Neural crest cell (in vitro differentiated cells): ENCODE measurements at regions not wholly inside any gene's neighbourhood (a gene's known extent, or its start where the extent isn't known, plus 50 kb on each side); places are given as distances from the start of the nearest gene placed in this dataset.

Experiments
- DNase-seq: peaks from one replicate; pipeline ENCODE4 v3.0.0; 2021; ENCODE audit warnings: low read depth, mixed read lengths, low spot score
- H3K27ac Mint-ChIP-seq: one replicate; pipeline ENCODE4 v1.8.0; 2021; ENCODE audit warnings: mild to moderate bottlenecking, mixed read lengths; ENCODE audit not compliant: unreplicated experiment
- H3K27me3 Mint-ChIP-seq: 2 replicates; pipeline ENCODE4 v1.8.0; 2021; ENCODE audit warnings: low read depth, mild to moderate bottlenecking, mixed read lengths
- H3K36me3 Mint-ChIP-seq: 2 replicates; pipeline ENCODE4 v1.8.0; 2021; ENCODE audit warnings: low read depth, mild to moderate bottlenecking, mixed read lengths
- H3K4me1 Mint-ChIP-seq: 2 replicates; pipeline ENCODE4 v1.8.0; 2021; ENCODE audit warnings: mixed read lengths
- H3K4me3 Mint-ChIP-seq: one replicate; pipeline ENCODE4 v1.8.0; 2021; ENCODE audit warnings: mild to moderate bottlenecking, mixed read lengths
- H3K9me3 Mint-ChIP-seq: 2 replicates; pipeline ENCODE4 v1.8.0; 2021; ENCODE audit warnings: mixed read lengths
- TF ChIP-seq, protein P1 (sequence below): fragments of 200-600 bp; sonication (generic); conservative IDR thresholded peaks from 2 replicates; pipeline ENCODE4 v1.5.0; 2021; ENCODE audit warnings: antibody characterized with exemption, mild to moderate bottlenecking

GRCh38 chr18:64979791-64980190 is 771.0 kb upstream of the CDH7 start:
- H3K4me1 Mint-ChIP-seq: no peaks in the 10 kb centered on the region
- peaks cover 3% of the 10 kb centered on the region for H3K9me3 Mint-ChIP-seq
- H3K27me3 Mint-ChIP-seq: no peaks in the 10 kb centered on the region
- DNase-seq: no peak
- TF ChIP-seq, protein P1, sequence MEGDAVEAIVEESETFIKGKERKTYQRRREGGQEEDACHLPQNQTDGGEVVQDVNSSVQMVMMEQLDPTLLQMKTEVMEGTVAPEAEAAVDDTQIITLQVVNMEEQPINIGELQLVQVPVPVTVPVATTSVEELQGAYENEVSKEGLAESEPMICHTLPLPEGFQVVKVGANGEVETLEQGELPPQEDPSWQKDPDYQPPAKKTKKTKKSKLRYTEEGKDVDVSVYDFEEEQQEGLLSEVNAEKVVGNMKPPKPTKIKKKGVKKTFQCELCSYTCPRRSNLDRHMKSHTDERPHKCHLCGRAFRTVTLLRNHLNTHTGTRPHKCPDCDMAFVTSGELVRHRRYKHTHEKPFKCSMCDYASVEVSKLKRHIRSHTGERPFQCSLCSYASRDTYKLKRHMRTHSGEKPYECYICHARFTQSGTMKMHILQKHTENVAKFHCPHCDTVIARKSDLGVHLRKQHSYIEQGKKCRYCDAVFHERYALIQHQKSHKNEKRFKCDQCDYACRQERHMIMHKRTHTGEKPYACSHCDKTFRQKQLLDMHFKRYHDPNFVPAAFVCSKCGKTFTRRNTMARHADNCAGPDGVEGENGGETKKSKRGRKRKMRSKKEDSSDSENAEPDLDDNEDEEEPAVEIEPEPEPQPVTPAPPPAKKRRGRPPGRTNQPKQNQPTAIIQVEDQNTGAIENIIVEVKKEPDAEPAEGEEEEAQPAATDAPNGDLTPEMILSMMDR: no peak
- no peak overlapping the region for H3K4me3 Mint-ChIP-seq
- H3K27ac Mint-ChIP-seq: no peak overlapping the region
- H3K36me3 Mint-ChIP-seq: no peaks in the 10 kb centered on the region

GRCh38 chr18:64974391-64975125 is 776.3 kb upstream of the CDH7 start:
- Mint-ChIP-seq H3K36me3 (no peaks in the 10 kb centered on the region), H3K4me1 (no peaks in the 10 kb centered on the region), H3K27ac (no peak overlapping the region), H3K4me3 (no peak overlapping the region), H3K9me3 (no peaks in the 10 kb centered on the region), H3K27me3 (no peaks in the 10 kb centered on the region)
- TF ChIP-seq, protein P1: no peak
- no peak for DNase-seq

DNA sequence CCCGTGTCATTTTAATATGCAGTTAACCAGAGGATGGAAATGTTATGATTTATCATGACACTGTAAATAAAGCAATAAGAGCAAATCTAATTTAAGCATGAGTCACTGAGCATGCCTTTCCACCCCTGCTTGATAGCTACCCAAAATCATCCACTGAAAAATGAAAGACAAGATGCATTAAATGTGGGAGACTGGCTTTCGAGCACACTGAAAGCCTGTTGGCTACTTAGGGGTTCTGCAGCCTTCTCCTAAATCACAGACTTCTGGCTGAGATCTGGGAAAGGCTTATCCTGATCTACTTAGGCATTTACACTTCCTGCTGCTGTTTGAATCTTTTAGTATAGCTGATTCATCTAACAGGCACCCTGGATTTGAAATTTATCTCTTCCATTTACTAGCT is 778.3 kb upstream of the CDH7 start:
- Mint-ChIP-seq H3K9me3 (no peaks in the 10 kb centered on the region), H3K4me3 (no peak overlapping the region), H3K27ac (no peak overlapping the region), H3K27me3 (no peaks in the 10 kb centered on the region), H3K36me3 (no peaks in the 10 kb centered on the region), H3K4me1 (no peaks in the 10 kb centered on the region)
- no peak for DNase-seq
- TF ChIP-seq, protein P1: no peak

DNA sequence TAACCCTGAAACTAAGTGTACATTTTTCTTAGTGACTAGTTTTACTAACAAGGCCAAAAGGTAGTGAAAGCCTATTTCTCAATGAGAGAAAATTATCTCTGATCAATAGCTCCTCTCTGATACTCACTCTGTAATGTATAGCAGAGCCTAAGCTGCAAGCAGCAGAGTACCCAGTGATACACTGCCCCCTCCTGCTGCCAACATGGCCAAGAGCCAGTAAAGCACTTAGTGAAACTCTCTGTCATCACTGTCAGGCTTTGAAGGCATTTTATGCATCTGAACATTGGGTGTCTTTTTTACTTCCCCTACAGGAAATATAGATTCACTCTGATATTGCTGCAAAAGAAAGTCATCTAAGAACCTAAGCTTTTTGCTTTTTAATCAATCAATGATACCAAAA is 784.1 kb upstream of the CDH7 start:
- no peak overlapping the region for H3K4me3 Mint-ChIP-seq

DNA sequence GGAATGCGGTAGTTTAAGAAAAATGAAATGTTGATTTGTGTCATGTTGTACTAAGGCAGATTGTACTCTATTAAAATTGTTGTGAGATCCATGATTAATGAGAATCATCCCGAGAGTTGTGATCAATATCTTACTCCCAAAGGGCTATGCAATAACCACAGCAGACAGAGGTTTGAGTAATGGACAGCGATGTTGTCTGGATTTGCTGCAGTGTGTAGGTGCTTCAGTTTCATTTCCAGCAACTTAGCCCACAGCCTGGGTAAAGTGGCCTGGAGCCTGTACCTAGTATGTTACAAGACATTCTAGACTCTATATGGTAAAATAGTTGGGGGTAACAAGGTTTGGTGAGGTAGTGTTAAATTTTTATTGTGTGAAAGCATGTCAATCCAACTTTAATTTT is 794.3 kb upstream of the CDH7 start:
- TF ChIP-seq, protein P1: no peak

More for the DNA sequence above, 784.1 kb upstream of the CDH7 start:
- no peak for DNase-seq
- TF ChIP-seq, protein P1: no peak
- Mint-ChIP-seq H3K27me3 (no peaks in the 10 kb centered on the region), H3K9me3 (no peaks in the 10 kb centered on the region), H3K4me1 (no peaks in the 10 kb centered on the region), H3K27ac (no peak overlapping the region), H3K36me3 (no peaks in the 10 kb centered on the region)

More for the DNA sequence above, 794.3 kb upstream of the CDH7 start:
- Mint-ChIP-seq H3K27me3 (no peaks in the 10 kb centered on the region), H3K36me3 (no peaks in the 10 kb centered on the region), H3K4me3 (no peak overlapping the region), H3K27ac (no peak overlapping the region), H3K4me1 (no peaks in the 10 kb centered on the region), H3K9me3 (no peaks in the 10 kb centered on the region)
- no peak for DNase-seq
